Endothelial cell of umbilical vein (primary cell): ENCODE measurements at regions not wholly inside any gene's neighbourhood (a gene's known extent, or its start where the extent isn't known, plus 50 kb on each side); places are given as distances from the start of the nearest gene placed in this dataset.

Experiments
- BruUV-seq: library from RNA; stranded (reverse); fragments of 400-500 nt; replicated peaks from 2 replicates; lab custom pipeline; 2021; lab: Mats Ljungman, UMichigan
- CTCF ChIA-PET: fragments of 300-600, 350-600 bp; sonication (Branson Sonifier 250); formaldehyde crosslinking; loops from one replicate; lab custom pipeline; 2021; ENCODE audit warnings: antibody characterized with exemption, inconsistent platforms; lab: Charles Lee
- POLR2A ChIA-PET: fragments of 300-600, 350-600 bp; sonication (Branson Sonifier 250); formaldehyde crosslinking; loops from one replicate; lab custom pipeline; 2021; ENCODE audit warnings: antibody characterized with exemption, inconsistent platforms; lab: Charles Lee
- DNase-seq: peaks from one replicate; pipeline ENCODE4 v3.0.0-alpha.2; 2011; ENCODE audit warnings: low read depth, low spot score
- FAIRE-seq: peaks from 2 replicates; lab custom pipeline; 2011; peaks lifted over from hg19 to GRCh38; lab: Jason Lieb, UNC
- H2AFZ ChIP-seq: 2 replicates; pipeline ENCODE4 v1.6.0; 2012; ENCODE audit warnings: low read depth, low read length, control low read depth, inconsistent platforms
- H3K27ac ChIP-seq: 2 replicates; pipeline ENCODE4 v1.5.1; 2011; ENCODE audit warnings: low read depth, mild to moderate bottlenecking, control low read depth, low read length, moderate library complexity; ENCODE audit not compliant: insufficient read depth
- H3K27me3 ChIP-seq, 2 experiments: 2 replicates each; pipeline versions ENCODE4 v1.6.0 to v1.6.1; 2011; ENCODE audit warnings: low read length in 2 of 2, mixed read lengths in 1 of 2; ENCODE audit not compliant: control insufficient read depth in 2 of 2, insufficient read depth in 2 of 2
- H3K36me3 ChIP-seq, 2 experiments: 2 replicates in 1 of 2; 3 replicates in 1 of 2; pipeline ENCODE4 v1.5.1; 2011; ENCODE audit warnings: low read length in 2 of 2, mild to moderate bottlenecking in 1 of 2, moderate library complexity in 1 of 2; ENCODE audit not compliant: control insufficient read depth in 2 of 2, insufficient read depth in 2 of 2; ENCODE audit errors: extremely low read depth in 1 of 2
- H3K4me1 ChIP-seq: 3 replicates; pipeline ENCODE4 v1.5.1; 2011; ENCODE audit warnings: mild to moderate bottlenecking, low read length; ENCODE audit not compliant: control insufficient read depth, insufficient read depth; ENCODE audit errors: extremely low read depth
- H3K4me2 ChIP-seq: 2 replicates; pipeline ENCODE4 v1.6.1; 2011; ENCODE audit warnings: low read length, control low read depth, mixed read lengths; ENCODE audit not compliant: insufficient read depth
- H3K4me3 ChIP-seq, 3 experiments: fragments of 200-600 bp in 1 of 3; sonication (generic), shearing (Covaris generic) in 1 of 3; replicated peaks in 1 of 3; 2 replicates each; pipeline ENCODE4 v1.5.1; 2011 to 2016; ENCODE audit warnings: control low read depth in 3 of 3, low read length in 3 of 3, mild to moderate bottlenecking in 2 of 3, inconsistent platforms in 1 of 3, low read depth in 1 of 3, moderate library complexity in 1 of 3; ENCODE audit not compliant: insufficient read depth in 1 of 3
- H3K79me2 ChIP-seq: 2 replicates; pipeline ENCODE4 v1.6.0; 2012; ENCODE audit warnings: low read length, inconsistent platforms; ENCODE audit not compliant: control insufficient read depth, insufficient read depth
- H3K9ac ChIP-seq: replicated peaks from 2 replicates; pipeline ENCODE3; 2011; ENCODE audit warnings: low read length, control low read depth; ENCODE audit not compliant: insufficient read depth; ENCODE audit errors: extremely low read depth
- H3K9me1 ChIP-seq: replicated peaks from 3 replicates; pipeline ENCODE4 v1.6.0; 2011; ENCODE audit warnings: mild to moderate bottlenecking, low read length; ENCODE audit not compliant: control insufficient read depth, insufficient read depth; ENCODE audit errors: extremely low read depth
- H3K9me3 ChIP-seq: replicated peaks from 2 replicates; pipeline ENCODE4 v1.5.1; 2012; ENCODE audit warnings: low read length, inconsistent platforms; ENCODE audit not compliant: control insufficient read depth, insufficient read depth
- H4K20me1 ChIP-seq: replicated peaks from 2 replicates; pipeline ENCODE3; 2011; ENCODE audit warnings: mild to moderate bottlenecking, low read length; ENCODE audit not compliant: control insufficient read depth, insufficient read depth; ENCODE audit errors: extremely low read depth
- EZH2 ChIP-seq: IDR thresholded peaks from 2 replicates; pipeline ENCODE4 v1.6.1; 2012; ENCODE audit warnings: borderline replicate concordance, low read depth, mild to moderate bottlenecking, moderate library complexity, low read length, inconsistent platforms; ENCODE audit not compliant: severe bottlenecking
- FOS ChIP-seq: IDR thresholded peaks from 2 replicates; pipeline ENCODE4 v1.6.1; 2011; ENCODE audit warnings: mild to moderate bottlenecking, low read length, moderate library complexity, borderline replicate concordance; ENCODE audit not compliant: insufficient read depth
- GATA2 ChIP-seq: IDR thresholded peaks from 2 replicates; pipeline ENCODE4 v1.7.0; 2011; ENCODE audit warnings: low read depth, mild to moderate bottlenecking, moderate library complexity, mixed read lengths, low read length; ENCODE audit not compliant: insufficient read length, insufficient read depth
- JUN ChIP-seq: IDR thresholded peaks from 2 replicates; pipeline ENCODE4 v1.6.1; 2011; ENCODE audit warnings: borderline replicate concordance, low read depth; ENCODE audit not compliant: insufficient read length, insufficient read depth
- MYC ChIP-seq: IDR thresholded peaks from one replicate; pipeline ENCODE4 v1.6.1; 2011; ENCODE audit warnings: mild to moderate bottlenecking, low read depth, low read length
- POLR2A ChIP-seq: IDR thresholded peaks from 2 replicates; pipeline ENCODE4 v1.6.1; 2012; ENCODE audit warnings: low read depth, mild to moderate bottlenecking, control low read depth, low read length
- POLR2AphosphoS5 ChIP-seq: IDR thresholded peaks from 2 replicates; pipeline ENCODE4 v1.6.1; 2012; ENCODE audit warnings: low read depth, mild to moderate bottlenecking, control low read depth, low read length, moderate library complexity; ENCODE audit not compliant: insufficient read depth
- dilution Hi-C: fragments of 300-500 bp; cut with MboI; formaldehyde crosslinking; loops from one replicate; pipeline ENCODE4 v1.15.0; 2019; ENCODE audit warnings: low sequenced_read_pairs; ENCODE audit not compliant: extremely low pct_ligation_motif_present
- intact Hi-C: fragments of 100-400 bp; cut with micrococcal nuclease; formaldehyde crosslinking; loops from one replicate; pipeline ENCODE4 v1.10.0; 2022
- TF ChIP-seq, protein P1 (sequence below): IDR thresholded peaks from 2 replicates; pipeline ENCODE4 v1.6.1; 2011; ENCODE audit not compliant: insufficient read depth, insufficient read length
- TF ChIP-seq, protein P2 (sequence below), 2 donors: IDR thresholded peaks; 1 replicate in 1 of 2; 2 replicates in 1 of 2; pipeline ENCODE4 v1.5.1; 2011; ENCODE audit warnings: low read length in 2 of 2, mild to moderate bottlenecking in 2 of 2, moderate library complexity in 2 of 2, control low read depth in 1 of 2, inconsistent platforms in 1 of 2, low read depth in 1 of 2; ENCODE audit not compliant: insufficient read depth in 1 of 2; ENCODE audit errors: extremely low read depth in 1 of 2

GRCh38 chr6:11486486-11486885, 51.1 kb upstream of the TMEM170B start:
- Histone ChIP-seq H3K4me2 (no peak overlapping the region), H3K27me3 (no peaks in the 10 kb centered on the region), H3K79me2 (no peaks in the 10 kb centered on the region), H3K27ac (no peak overlapping the region), H3K9me1 (no peaks in the 10 kb centered on the region), H2AFZ (no peak overlapping the region), H3K4me1 (no peaks in the 10 kb centered on the region), H4K20me1 (no peaks in the 10 kb centered on the region), H3K36me3 (no peaks in the 10 kb centered on the region), H3K9me3 (no peaks in the 10 kb centered on the region), H3K4me3 (no peak overlapping the region), H3K9ac (no peak overlapping the region)
- DNase-seq (no peak), FAIRE-seq (no peak)
- POLR2A ChIA-PET, result no interaction called here
- intact Hi-C loops (no loop called here), dilution Hi-C loops (loop anchor here (25.0 kb wide), 1 partner anchor 349 kb away; no protein-coding TSS in a partner anchor)
- no TSS peak for BruUV-seq
- CTCF ChIA-PET, result interaction anchor here (1.8 kb wide), 1 partner anchor 9 kb away, joined by 6 read pairs; no protein-coding TSS in a partner anchor
- TF ChIP-seq, protein P1, sequence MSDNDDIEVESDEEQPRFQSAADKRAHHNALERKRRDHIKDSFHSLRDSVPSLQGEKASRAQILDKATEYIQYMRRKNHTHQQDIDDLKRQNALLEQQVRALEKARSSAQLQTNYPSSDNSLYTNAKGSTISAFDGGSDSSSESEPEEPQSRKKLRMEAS, result no peak
- TF ChIP-seq MYC (no peak), POLR2A (no peak), POLR2AphosphoS5 (no peak), EZH2 (no peak), GATA2 (no peak), JUN (no peak), FOS (no peak)
- TF ChIP-seq, protein P2, sequence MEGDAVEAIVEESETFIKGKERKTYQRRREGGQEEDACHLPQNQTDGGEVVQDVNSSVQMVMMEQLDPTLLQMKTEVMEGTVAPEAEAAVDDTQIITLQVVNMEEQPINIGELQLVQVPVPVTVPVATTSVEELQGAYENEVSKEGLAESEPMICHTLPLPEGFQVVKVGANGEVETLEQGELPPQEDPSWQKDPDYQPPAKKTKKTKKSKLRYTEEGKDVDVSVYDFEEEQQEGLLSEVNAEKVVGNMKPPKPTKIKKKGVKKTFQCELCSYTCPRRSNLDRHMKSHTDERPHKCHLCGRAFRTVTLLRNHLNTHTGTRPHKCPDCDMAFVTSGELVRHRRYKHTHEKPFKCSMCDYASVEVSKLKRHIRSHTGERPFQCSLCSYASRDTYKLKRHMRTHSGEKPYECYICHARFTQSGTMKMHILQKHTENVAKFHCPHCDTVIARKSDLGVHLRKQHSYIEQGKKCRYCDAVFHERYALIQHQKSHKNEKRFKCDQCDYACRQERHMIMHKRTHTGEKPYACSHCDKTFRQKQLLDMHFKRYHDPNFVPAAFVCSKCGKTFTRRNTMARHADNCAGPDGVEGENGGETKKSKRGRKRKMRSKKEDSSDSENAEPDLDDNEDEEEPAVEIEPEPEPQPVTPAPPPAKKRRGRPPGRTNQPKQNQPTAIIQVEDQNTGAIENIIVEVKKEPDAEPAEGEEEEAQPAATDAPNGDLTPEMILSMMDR (IDR thresholded peaks at IDR 0.05; ENCODE audit: extremely low read depth in 1 of 2, insufficient read depth in 1 of 2, low read depth in 1 of 2, low read length in 2 of 2), result no peak
